Neutrophil (primary cell): ENCODE measurements at regions not wholly inside any gene's neighbourhood (a gene's known extent, or its start where the extent isn't known, plus 50 kb on each side); places are given as distances from the start of the nearest gene placed in this dataset.

Source experiments
- H3K27ac ChIP-seq: fragments of 200-600 bp; sonication (generic); 2 replicates; pipeline ENCODE4 v1.5.1; 2016; ENCODE audit warnings: mild to moderate bottlenecking, moderate library complexity
- H3K27me3 ChIP-seq: fragments of 200-600 bp; sonication (generic); 2 replicates; pipeline ENCODE4 v1.6.0; 2016; ENCODE audit warnings: mild to moderate bottlenecking
- H3K36me3 ChIP-seq: fragments of 200-600 bp; sonication (generic); 2 replicates; pipeline ENCODE4 v1.5.1; 2017
- H3K4me1 ChIP-seq, 2 experiments: fragments of 200-600 bp in 1 of 2; sonication (generic) in 1 of 2; 1 replicate in 1 of 2; 2 replicates in 1 of 2; pipeline versions ENCODE4 v1.5.1 to v1.6.1; 2013 to 2016; ENCODE audit warnings: low read depth in 1 of 2, low read length in 1 of 2, mild to moderate bottlenecking in 1 of 2, moderate library complexity in 1 of 2; ENCODE audit not compliant: control insufficient read depth in 1 of 2, insufficient read depth in 1 of 2
- H3K4me3 ChIP-seq, 2 experiments: fragments of 200-600 bp in 1 of 2; sonication (generic) in 1 of 2; 1 replicate in 1 of 2; 2 replicates in 1 of 2; pipeline ENCODE4 v1.5.1; 2013 to 2016; ENCODE audit warnings: low read depth in 1 of 2, low read length in 1 of 2, mild to moderate bottlenecking in 1 of 2, moderate library complexity in 1 of 2
- H3K9me3 ChIP-seq: fragments of 200-600 bp; sonication (generic); 2 replicates; pipeline ENCODE4 v1.5.1; 2016
- TF ChIP-seq, protein P1 (sequence below): fragments of 200-600 bp; sonication (generic); IDR thresholded peaks from 2 replicates; pipeline ENCODE4 v1.5.1; 2016; ENCODE audit warnings: antibody characterized with exemption

DNA sequence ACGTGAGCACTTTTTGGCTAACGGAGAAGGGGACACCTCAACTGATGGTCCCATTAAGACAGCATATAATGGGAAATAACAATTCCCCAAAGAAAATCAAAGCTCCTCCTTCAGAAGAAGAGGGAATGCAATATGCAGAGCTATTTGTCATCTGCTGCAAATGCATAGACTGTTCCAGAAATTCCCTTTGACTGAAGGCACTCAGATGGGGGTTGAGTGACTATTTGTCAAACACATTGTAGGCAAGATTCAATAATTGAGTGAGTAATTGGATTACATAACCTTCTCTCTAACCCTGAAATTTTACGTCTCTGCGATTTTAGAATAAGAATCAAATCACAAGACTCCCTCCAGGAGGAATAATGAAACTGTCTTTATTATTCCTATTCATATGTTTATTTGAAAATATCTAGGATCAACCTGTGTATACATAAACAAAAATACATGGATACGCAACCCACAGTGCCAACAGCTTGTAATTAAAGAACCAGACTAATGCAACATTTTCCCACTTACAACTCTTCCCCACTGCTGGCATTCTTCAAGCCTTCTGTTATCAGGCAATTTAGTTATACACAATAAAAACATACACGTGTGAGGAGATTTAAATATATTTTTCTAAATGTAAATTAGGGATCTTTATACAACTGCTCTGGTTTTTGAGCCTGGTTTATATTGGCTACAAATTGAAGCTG is 256.6 kb downstream of the GBA3 start:
- no peaks in the 10 kb centered on the region for H3K9me3 ChIP-seq
- TF ChIP-seq, protein P1, sequence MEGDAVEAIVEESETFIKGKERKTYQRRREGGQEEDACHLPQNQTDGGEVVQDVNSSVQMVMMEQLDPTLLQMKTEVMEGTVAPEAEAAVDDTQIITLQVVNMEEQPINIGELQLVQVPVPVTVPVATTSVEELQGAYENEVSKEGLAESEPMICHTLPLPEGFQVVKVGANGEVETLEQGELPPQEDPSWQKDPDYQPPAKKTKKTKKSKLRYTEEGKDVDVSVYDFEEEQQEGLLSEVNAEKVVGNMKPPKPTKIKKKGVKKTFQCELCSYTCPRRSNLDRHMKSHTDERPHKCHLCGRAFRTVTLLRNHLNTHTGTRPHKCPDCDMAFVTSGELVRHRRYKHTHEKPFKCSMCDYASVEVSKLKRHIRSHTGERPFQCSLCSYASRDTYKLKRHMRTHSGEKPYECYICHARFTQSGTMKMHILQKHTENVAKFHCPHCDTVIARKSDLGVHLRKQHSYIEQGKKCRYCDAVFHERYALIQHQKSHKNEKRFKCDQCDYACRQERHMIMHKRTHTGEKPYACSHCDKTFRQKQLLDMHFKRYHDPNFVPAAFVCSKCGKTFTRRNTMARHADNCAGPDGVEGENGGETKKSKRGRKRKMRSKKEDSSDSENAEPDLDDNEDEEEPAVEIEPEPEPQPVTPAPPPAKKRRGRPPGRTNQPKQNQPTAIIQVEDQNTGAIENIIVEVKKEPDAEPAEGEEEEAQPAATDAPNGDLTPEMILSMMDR: no peak
- no peaks in the 10 kb centered on the region for H3K36me3 ChIP-seq
- no peaks in the 10 kb centered on the region for H3K27me3 ChIP-seq
- H3K4me1 ChIP-seq: no peaks in the 10 kb centered on the region
- H3K27ac ChIP-seq: no peak overlapping the region
- no peak overlapping the region for H3K4me3 ChIP-seq

GRCh38 chr4:22947851-22948250 is 255.1 kb downstream of the GBA3 start:
- Histone ChIP-seq H3K4me1 (no peaks in the 10 kb centered on the region), H3K36me3 (no peaks in the 10 kb centered on the region), H3K27ac (no peak overlapping the region), H3K4me3 (no peak overlapping the region), H3K27me3 (no peaks in the 10 kb centered on the region), H3K9me3 (no peaks in the 10 kb centered on the region)
- TF ChIP-seq, protein P1: no peak

GRCh38 chr4:22942920-22943559 is 250.3 kb downstream of the GBA3 start:
- H3K4me1 ChIP-seq: no peaks in the 10 kb centered on the region
- no peaks in the 10 kb centered on the region for H3K27me3 ChIP-seq
- H3K9me3 ChIP-seq: no peaks in the 10 kb centered on the region
- no peak overlapping the region for H3K4me3 ChIP-seq
- H3K27ac ChIP-seq: no peak overlapping the region
- TF ChIP-seq, protein P1: no peak
- no peaks in the 10 kb centered on the region for H3K36me3 ChIP-seq

DNA sequence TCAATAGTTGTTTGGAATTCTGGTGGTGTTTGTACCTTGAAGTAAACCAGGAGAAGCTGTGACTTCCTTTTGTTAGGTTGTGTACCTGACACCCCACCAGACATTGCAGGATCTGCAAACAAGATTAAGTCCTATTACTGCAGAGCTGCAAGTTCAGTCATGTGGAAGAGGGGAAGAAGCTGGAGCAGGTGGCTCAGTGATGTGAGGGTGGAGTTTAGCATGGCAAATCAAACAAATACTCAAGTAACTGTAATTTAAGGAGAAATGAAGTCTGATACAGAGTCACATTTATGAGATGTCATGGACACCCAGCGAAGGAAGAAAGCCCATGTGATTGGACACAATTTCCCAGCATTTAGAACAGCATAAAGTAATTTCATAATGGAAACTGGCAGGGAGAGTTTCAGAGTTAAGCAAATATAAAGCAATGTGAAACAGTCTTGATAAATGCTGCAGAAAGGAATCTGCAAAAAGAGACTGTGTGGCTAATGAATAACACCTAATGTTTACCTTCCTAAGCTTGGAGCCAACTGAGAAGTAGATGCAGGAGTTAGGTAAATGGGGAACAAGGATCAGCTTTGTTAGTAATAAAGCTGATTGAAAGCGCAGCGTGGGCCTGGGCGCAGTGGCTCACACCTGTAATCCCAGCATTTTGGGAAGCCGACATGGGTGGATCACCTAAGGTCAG is 249.1 kb downstream of the GBA3 start:
- Histone ChIP-seq H3K9me3 (no peaks in the 10 kb centered on the region), H3K27me3 (no peaks in the 10 kb centered on the region), H3K4me3 (no peak overlapping the region), H3K27ac (no peak overlapping the region), H3K36me3 (no peaks in the 10 kb centered on the region), H3K4me1 (no peaks in the 10 kb centered on the region)
- TF ChIP-seq, protein P1: no peak

DNA sequence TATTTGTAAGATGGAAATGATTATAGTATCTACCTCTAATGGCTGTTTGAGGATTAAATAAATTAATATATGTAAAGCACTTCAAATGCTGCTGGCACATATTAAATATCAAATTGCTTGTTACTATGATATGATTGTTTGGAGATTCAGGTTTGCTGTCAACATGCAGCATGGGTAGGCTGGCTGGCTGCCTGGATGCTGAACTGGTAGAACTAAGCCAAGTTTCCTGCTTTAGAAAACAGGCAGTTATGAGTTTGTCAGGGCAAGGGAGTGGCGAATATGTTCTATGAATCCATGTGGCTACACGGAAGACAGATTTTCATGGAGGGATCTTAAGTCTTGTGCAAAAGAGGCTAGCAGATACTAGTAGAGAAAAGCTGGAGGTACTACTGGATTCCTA is 239.6 kb downstream of the GBA3 start:
- Histone ChIP-seq H3K36me3 (no peaks in the 10 kb centered on the region), H3K4me3 (no peak overlapping the region), H3K4me1 (no peaks in the 10 kb centered on the region), H3K9me3 (no peaks in the 10 kb centered on the region), H3K27me3 (no peaks in the 10 kb centered on the region), H3K27ac (no peak overlapping the region)
- TF ChIP-seq, protein P1: no peak
